Activated T-cell treated with anti-CD3 and anti-CD28 coated beads, Interleukin-2, amount 50 U/mL, for 24 hours (primary cell): ENCODE measurements at regions not wholly inside any gene's neighbourhood (a gene's known extent, or its start where the extent isn't known, plus 50 kb on each side); places are given as distances from the start of the nearest gene placed in this dataset.
A peak's percentile ranks its signal among the peaks of the same experiment; 100 is the strongest.

Experiments used
- DNase-seq: peaks from one replicate; pipeline ENCODE4 v3.0.0-alpha.2; 2020
- H3K27ac Mint-ChIP-seq: 2 replicates; pipeline ENCODE4 v1.8.0; 2020; ENCODE audit warnings: mild to moderate bottlenecking, mixed read lengths
- H3K27me3 Mint-ChIP-seq: 2 replicates; pipeline ENCODE4 v1.8.0; 2020; ENCODE audit warnings: mixed read lengths
- H3K36me3 Mint-ChIP-seq: 2 replicates; pipeline ENCODE4 v1.8.0; 2020; ENCODE audit warnings: low read depth, mixed read lengths
- H3K4me1 Mint-ChIP-seq: 2 replicates; pipeline ENCODE4 v1.8.0; 2020; ENCODE audit warnings: low read depth, mixed read lengths
- H3K4me3 Mint-ChIP-seq: 2 replicates; pipeline ENCODE4 v1.8.0; 2020; ENCODE audit warnings: mild to moderate bottlenecking, moderate library complexity, mixed read lengths
- H3K9me3 Mint-ChIP-seq: 2 replicates; pipeline ENCODE4 v1.8.0; 2020; ENCODE audit warnings: mixed read lengths

DNA sequence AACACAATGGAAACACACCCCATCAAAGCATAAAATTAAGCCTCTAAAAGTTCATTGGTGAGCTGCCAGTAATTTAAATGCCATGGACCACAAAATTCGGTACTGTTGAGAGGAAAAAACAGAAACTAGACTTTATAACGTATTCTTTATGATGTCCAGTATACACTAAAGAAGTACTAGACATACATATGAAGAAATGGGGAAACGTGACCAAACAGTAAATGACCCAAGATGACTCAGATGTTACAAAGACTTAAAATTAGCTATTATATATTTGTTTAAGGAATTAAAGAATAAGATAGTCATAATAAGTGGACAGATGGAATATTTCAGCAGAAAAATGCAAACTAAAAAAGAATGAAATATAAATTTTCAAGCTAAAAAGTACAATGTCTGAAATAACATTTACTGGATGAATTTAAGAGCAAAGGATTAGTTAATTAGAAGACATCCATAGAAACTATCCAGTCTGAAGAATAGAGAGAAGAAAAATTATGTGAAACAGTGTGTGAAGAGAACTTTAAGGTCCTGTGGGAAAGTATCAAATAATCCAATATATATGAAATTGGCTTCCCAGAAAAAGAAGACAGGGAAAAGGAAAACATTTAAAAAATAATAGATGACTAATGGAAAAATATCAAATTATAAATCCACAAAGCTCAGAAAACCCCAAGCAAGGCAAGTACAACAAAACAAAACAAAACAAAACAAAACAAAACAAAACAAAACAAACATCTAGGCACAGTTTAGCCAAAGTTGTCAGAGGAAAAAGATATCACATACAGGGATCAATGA is 69.4 kb downstream of the SAMD9 start:
- Mint-ChIP-seq H3K27ac (no peak overlapping the region), H3K36me3 (no peaks in the 10 kb centered on the region), H3K27me3 (peaks cover 9% of the 10 kb centered on the region)

DNA sequence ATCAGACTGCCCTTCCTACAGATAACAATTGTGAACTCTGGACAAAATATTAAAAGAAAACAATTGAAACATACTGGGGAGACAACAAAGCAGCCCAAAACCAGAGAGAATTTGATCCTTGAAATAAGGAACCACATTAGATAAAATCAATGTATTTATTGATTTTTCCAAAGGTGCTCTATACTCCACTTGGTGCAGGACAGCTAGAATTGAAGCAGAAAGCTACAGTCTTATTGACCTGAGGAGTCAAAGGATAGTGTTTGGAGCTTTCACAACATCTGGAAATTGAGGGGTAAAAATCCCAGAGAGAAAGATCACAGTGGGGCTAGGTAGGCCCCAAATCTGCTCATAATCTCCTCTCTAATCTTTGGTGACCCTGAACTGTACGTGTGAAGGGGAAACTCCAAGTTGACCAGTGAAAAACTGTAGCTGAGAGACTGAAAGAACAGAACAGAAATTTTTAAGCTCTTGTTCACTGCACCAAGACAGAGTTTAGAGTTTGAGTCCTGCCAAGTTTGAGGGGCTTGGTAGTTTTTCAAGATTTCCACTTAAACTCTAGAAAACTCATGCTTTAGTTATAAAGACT is 70.2 kb downstream of the SAMD9 start:
- Mint-ChIP-seq H3K4me3 (no peak overlapping the region), H3K4me1 (peaks cover 9% of the 10 kb centered on the region), H3K36me3 (no peaks in the 10 kb centered on the region), H3K27ac (no peak overlapping the region), H3K27me3 (peaks cover 9% of the 10 kb centered on the region), H3K9me3 (no peaks in the 10 kb centered on the region)
- DNase-seq: no peak

More for the DNA sequence above, 69.4 kb downstream of the SAMD9 start:
- no peak overlapping the region for H3K4me3 Mint-ChIP-seq
- DNase-seq: no peak
- no peaks in the 10 kb centered on the region for H3K9me3 Mint-ChIP-seq
- peaks cover 9% of the 10 kb centered on the region for H3K4me1 Mint-ChIP-seq

- Mint-ChIP-seq H3K27ac (no peak overlapping the region), H3K27me3 (peaks cover 12% of the 10 kb centered on the region), H3K4me3 (no peak overlapping the region), H3K9me3 (no peaks in the 10 kb centered on the region), H3K36me3 (no peaks in the 10 kb centered on the region), H3K4me1 (peaks cover 8% of the 10 kb centered on the region)
- DNase-seq: no peak
Observed at GRCh38 chr7:93046641-93047040, 71.1 kb downstream of the SAMD9 start.

GRCh38 chr7:93044147-93044810 is 73.5 kb downstream of the SAMD9 start:
- Mint-ChIP-seq H3K4me3 (no peak overlapping the region), H3K27ac (no peak overlapping the region), H3K27me3 (peaks cover 12% of the 10 kb centered on the region), H3K9me3 (no peaks in the 10 kb centered on the region), H3K4me1 (peaks cover 8% of the 10 kb centered on the region), H3K36me3 (no peaks in the 10 kb centered on the region)
- DNase-seq: no peak

GRCh38 chr7:93043385-93043985 is 74.3 kb downstream of the SAMD9 start:
- no peak overlapping the region for H3K4me3 Mint-ChIP-seq

DNA sequence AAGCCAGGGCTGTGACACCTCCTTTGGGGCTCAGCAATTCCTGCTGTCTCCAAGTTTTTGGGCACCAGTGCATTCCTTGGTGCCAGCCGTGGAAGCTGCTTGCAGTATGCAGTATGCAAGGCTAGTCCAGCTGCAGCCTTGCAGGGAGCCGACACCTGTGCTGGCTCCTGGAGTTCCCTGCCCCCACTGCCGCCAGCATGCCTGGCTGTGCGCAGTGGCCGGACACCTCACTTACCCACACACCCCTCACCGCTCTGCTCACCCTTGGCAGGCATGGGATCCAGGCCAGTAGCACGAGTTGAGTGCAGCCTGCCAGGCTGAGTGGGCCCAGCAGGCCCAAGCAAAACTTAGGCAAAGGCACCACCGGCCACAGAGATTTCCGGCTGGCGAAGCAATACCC is 77.4 kb downstream of the SAMD9 start:
- H3K4me3 Mint-ChIP-seq: no peak overlapping the region
- peaks cover 7% of the 10 kb centered on the region for H3K27me3 Mint-ChIP-seq
- no peak overlapping the region for H3K27ac Mint-ChIP-seq
- DNase-seq: no peak
- H3K4me1 Mint-ChIP-seq: peaks cover 26% of the 10 kb centered on the region
- H3K36me3 Mint-ChIP-seq: no peaks in the 10 kb centered on the region
- peaks cover 5% of the 10 kb centered on the region for H3K9me3 Mint-ChIP-seq

More at GRCh38 chr7:93043385-93043985, 74.3 kb downstream of the SAMD9 start:
- Mint-ChIP-seq H3K36me3 (no peaks in the 10 kb centered on the region), H3K27ac (no peak overlapping the region), H3K4me1 (peaks cover 8% of the 10 kb centered on the region), H3K9me3 (no peaks in the 10 kb centered on the region), H3K27me3 (peaks cover 12% of the 10 kb centered on the region)
- no peak for DNase-seq

DNA sequence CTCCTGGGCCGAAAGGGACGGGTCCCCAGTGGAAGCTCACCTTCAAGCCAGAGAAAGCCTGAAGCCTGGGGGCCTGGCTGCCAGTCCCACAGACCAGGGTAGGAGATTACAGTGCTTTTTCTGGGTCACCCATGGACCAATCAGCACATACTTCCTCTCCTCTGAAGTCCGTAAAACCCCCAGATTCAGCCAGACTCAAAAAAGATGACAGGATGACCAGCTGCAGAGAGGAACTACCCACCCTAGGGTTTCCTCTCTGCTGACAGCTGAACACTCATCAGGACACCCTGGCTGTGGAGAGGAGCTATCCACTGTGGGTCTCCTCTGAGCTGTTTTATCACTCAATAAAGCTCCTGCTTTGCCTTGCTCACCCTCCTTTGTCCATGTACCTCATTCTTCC is 78.0 kb downstream of the SAMD9 start:
- no peaks in the 10 kb centered on the region for H3K36me3 Mint-ChIP-seq
- H3K4me3 Mint-ChIP-seq: no peak overlapping the region
- peaks cover 7% of the 10 kb centered on the region for H3K27me3 Mint-ChIP-seq
- H3K4me1 Mint-ChIP-seq: peaks cover 26% of the 10 kb centered on the region
- H3K27ac Mint-ChIP-seq: no peak overlapping the region
- peaks cover 5% of the 10 kb centered on the region for H3K9me3 Mint-ChIP-seq
- DNase-seq: no peak

DNA sequence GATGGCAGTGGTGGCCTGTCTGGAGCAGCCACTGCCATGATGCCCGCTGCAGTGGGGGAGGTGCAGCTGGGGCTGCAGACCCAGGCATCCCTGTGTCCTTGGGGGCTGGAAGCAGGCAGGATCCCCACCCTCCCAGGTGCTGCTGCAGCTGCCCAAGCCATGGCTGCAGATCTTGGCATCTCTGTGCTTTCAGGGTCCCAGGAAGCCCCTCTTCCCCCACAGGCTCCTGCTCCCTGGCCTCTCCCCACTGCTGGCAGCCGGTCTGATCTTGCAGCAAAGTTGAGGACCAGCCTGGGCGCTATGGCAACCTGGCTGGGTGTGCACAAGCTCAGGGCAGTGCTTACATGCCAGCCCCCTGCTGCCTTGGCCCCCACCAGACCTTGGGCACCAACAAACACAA is 78.5 kb downstream of the SAMD9 start:
- Mint-ChIP-seq H3K4me3 (no peak overlapping the region), H3K27ac (no peak overlapping the region), H3K4me1 (peaks cover 22% of the 10 kb centered on the region), H3K9me3 (peaks cover 5% of the 10 kb centered on the region), H3K36me3 (no peaks in the 10 kb centered on the region), H3K27me3 (peaks cover 7% of the 10 kb centered on the region)
- no peak for DNase-seq

DNA sequence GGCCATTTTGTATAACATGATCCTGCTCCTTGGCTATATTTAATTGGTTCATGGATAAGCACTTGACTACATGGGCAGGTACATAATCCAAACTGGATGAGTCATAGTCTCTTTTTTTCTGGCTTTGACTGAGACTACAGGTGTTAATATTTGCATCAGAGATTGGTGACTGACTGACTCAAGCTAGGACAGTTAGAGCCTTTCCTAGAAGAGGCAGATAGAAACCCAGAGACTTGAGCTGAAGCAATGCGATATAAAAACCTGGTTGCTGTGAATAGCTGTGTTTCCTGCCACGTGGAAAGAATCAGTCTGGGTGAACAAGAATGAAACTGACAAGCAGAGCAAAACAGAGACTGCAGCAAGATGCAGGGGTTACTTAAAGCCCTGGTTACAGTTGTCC is 81.0 kb downstream of the SAMD9 start:
- peaks cover 14% of the 10 kb centered on the region for H3K9me3 Mint-ChIP-seq
- H3K27me3 Mint-ChIP-seq: no peaks in the 10 kb centered on the region
- peak overlapping the region; percentile 90 for H3K27ac Mint-ChIP-seq
- no peak for DNase-seq
- H3K36me3 Mint-ChIP-seq: no peaks in the 10 kb centered on the region
- H3K4me1 Mint-ChIP-seq: peaks cover 20% of the 10 kb centered on the region
- H3K4me3 Mint-ChIP-seq: no peak overlapping the region

DNA sequence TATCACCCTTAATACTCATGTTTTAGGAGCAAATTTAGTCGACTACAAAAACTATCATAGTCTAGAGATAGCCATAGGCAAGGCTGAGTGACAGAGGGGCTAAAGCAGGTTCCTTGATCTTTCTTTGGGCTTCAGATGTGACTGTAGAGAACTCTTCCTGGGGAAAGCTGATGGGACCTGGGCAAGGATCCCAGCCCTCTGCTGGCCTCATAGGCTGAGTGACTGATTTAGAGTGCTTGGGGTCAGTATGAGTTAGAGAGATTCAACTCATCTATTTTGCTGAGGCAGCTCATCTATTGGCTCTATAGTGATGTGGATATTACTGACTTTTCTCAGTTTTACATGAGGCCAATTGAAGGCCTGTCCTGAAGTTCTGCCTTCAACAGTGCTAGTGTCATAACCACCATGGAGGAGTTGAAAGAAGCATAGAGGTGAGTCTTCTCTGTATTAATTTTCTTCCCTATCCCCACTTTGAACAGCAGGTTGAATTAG is 81.6 kb downstream of the SAMD9 start:
- Mint-ChIP-seq H3K9me3 (peaks cover 17% of the 10 kb centered on the region), H3K27me3 (no peaks in the 10 kb centered on the region), H3K27ac (peak overlapping the region; percentile 90), H3K36me3 (no peaks in the 10 kb centered on the region), H3K4me3 (no peak overlapping the region), H3K4me1 (peaks cover 20% of the 10 kb centered on the region)
- DNase-seq: no peak

- DNase-seq: no peak
- H3K36me3 Mint-ChIP-seq: no peaks in the 10 kb centered on the region
- H3K4me1 Mint-ChIP-seq: peaks cover 11% of the 10 kb centered on the region
- H3K27ac Mint-ChIP-seq: no peak overlapping the region
- H3K4me3 Mint-ChIP-seq: no peak overlapping the region
- H3K27me3 Mint-ChIP-seq: peaks cover 13% of the 10 kb centered on the region
- peaks cover 22% of the 10 kb centered on the region for H3K9me3 Mint-ChIP-seq
Observed at GRCh38 chr7:93031795-93032194, 86.0 kb downstream of the SAMD9 start.

DNA sequence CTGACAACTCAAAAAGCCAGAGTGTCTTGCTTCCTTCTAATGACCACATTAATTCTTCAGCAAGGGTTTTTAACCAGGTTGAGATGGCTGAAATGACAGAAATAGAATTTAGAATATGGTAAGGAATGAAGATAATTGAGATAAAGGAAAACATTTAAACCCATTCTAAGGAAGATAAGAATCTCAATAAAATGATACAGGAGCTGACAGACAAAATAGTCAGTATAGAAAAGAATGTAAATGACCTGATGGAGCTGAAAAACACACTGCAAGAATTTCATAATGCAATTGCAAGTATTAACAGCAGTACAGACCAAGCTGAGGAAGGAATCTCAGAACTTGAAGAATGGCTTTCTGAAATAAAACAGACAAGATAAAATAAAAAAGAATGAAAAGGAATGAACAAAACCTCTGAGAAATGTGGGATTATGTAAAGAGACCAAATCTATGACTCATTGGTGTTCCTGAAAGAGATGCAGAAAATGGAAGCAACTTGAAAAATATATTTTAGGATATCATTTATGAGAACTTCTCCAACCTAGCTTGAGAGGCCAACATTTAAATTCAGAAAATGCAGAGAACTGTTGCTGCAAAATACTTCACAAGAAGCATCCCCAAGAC is 87.1 kb downstream of the SAMD9 start:
- H3K27ac Mint-ChIP-seq: no peak overlapping the region
- H3K36me3 Mint-ChIP-seq: no peaks in the 10 kb centered on the region
- H3K4me1 Mint-ChIP-seq: peaks cover 5% of the 10 kb centered on the region
- H3K4me3 Mint-ChIP-seq: no peak overlapping the region
- H3K9me3 Mint-ChIP-seq: peaks cover 17% of the 10 kb centered on the region
- no peak for DNase-seq
- H3K27me3 Mint-ChIP-seq: peaks cover 21% of the 10 kb centered on the region

GRCh38 chr7:93029056-93029455 is 88.7 kb downstream of the SAMD9 start:
- Mint-ChIP-seq H3K36me3 (no peaks in the 10 kb centered on the region), H3K4me1 (peaks cover 8% of the 10 kb centered on the region), H3K9me3 (peaks cover 17% of the 10 kb centered on the region), H3K27ac (no peak overlapping the region), H3K27me3 (peaks cover 31% of the 10 kb centered on the region), H3K4me3 (no peak overlapping the region)
- no peak for DNase-seq

GRCh38 chr7:93028610-93029009 is 89.2 kb downstream of the SAMD9 start:
- Mint-ChIP-seq H3K4me1 (peaks cover 8% of the 10 kb centered on the region), H3K36me3 (no peaks in the 10 kb centered on the region), H3K27ac (no peak overlapping the region), H3K27me3 (peaks cover 31% of the 10 kb centered on the region), H3K9me3 (peaks cover 17% of the 10 kb centered on the region), H3K4me3 (no peak overlapping the region)
- no peak for DNase-seq
